Tibial nerve (tissue), 4 donors: ENCODE measurements at regions not wholly inside any gene's neighbourhood (a gene's known extent, or its start where the extent isn't known, plus 50 kb on each side); places are given as distances from the start of the nearest gene placed in this dataset.

Experiments used
- CTCF ChIP-seq, 5 experiments: fragments of 200-600 bp in 3 of 5; fragments of 450-650 bp in 2 of 5; sonication (generic) in 3 of 5; IDR thresholded peaks; one replicate each; pipeline ENCODE4 v1.5.1; 2016 to 2019; ENCODE audit warnings: antibody characterized with exemption in 5 of 5, mild to moderate bottlenecking in 3 of 5, moderate library complexity in 2 of 5
- EP300 ChIP-seq, 2 donors: sonication (generic); formaldehyde crosslinking; IDR thresholded peaks; one replicate each; pipeline ENCODE4 v1.6.1; 2017; ENCODE audit warnings: antibody characterized with exemption in 2 of 2, mild to moderate bottlenecking in 1 of 2
- POLR2A ChIP-seq, 2 donors: fragments of 450-650 bp; IDR thresholded peaks; one replicate each; pipeline ENCODE4 v1.6.1; 2017; ENCODE audit warnings: antibody characterized with exemption in 2 of 2, mild to moderate bottlenecking in 2 of 2, moderate library complexity in 2 of 2

DNA sequence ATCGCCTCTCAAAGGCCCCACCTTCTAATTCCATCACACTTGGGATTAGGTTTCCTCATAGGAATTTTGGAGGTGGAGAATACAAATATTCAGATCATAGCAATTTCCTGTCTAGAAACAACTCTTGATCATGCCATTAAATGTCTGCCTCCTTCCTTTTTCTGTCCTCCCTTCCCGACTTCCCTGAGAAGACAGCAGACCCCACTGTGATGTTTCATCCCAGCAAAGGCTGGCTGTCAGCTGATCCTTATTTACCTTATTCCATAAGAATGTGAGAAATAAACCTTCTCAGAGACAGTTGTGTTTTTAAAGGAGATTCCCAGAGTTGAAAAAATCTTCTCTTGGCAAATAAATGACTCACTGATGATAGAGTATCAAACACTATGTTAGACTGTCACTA lies 133.9 kb downstream of the TDRD15 start:
- TF ChIP-seq EP300 (IDR thresholded peaks at IDR 0.05) (no peak), POLR2A (IDR thresholded peaks at IDR 0.05) (no peak), CTCF (IDR thresholded peaks at IDR 0.05) (no peak)
